Left renal cortex interstitium (tissue), 4 donors: ENCODE measurements at regions not wholly inside any gene's neighbourhood (a gene's known extent, or its start where the extent isn't known, plus 50 kb on each side); places are given as distances from the start of the nearest gene placed in this dataset.

Source experiments
- DNase-seq, 4 donors: peaks; one replicate each; pipeline ENCODE4 v3.0.0-alpha.2; 2013; ENCODE audit warnings: low read depth in 4 of 4, low spot score in 2 of 4, missing footprints in 1 of 4

DNA sequence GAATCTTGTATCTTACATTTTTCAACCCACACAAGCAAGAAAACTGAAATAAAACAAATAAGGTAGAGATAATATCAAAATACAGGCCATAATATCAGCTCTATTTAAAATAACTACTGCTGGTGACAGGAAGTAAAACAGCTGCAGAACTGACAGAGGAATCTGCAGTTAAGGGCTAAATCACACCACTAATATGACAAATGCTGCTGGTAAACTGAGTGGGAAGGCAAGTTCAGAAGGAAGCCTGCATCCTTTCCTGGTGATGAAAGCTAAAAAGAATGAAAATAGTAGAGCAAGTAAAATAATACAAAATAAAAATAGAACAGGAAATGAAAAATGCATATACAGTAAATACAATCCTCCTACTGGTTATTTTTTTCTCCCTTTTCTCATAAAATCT, 1293.7 kb upstream of the C9orf72 start:
- DNase-seq: no peak

DNA sequence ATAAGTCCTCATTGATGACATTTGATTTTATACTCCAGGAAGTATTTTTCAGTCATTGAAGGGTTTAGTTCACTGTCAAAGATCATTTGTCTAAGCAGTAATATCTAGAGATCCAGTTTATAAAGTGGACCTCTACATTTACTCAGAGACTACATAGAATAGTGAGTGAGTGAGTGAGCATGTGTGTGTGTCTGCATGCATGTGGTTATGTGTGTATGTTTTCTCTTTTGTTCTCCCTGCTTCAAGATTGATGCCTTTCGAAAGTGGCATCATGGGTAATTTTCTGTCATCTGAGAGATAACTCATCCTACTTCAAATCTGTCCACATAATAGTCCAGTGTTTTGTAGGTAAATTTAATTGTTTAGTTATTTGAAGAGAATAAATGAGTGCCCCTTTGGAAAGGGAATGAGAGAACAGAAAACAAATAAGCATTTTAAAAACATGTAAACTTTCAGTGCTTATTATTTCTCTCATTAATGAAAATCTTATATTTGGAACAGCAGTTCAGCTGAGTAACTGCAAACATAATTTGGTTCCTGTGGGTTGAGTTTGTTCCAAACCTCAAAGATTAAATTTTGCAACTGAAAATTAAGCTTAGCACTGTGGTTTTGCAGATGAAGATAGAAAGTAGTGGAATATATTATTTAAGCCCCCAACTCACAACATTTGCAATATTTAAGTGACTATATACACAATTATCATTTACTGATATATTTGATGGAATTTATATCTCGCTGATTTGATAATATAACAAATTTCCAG, 1295.1 kb upstream of the C9orf72 start:
- DNase-seq: no peak

DNA sequence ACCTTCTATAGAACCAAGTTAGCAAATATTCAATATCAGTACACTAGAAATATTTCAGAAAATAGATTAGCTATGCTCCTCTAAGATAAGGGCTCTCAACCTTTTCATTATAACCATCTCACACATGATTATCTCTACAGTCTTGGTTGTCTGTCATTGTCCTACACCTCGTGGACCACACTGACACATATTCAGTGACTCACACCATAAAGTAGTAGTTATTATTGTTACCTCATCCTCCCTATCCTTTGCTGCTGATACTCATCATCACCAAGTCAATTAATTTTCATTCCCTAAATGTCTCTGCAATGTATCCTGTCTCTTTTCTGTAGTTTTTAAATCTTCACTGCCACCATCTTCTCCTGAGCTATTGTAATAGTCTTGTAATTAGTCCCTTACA, 1309.2 kb upstream of the C9orf72 start:
- DNase-seq: no peak

DNA sequence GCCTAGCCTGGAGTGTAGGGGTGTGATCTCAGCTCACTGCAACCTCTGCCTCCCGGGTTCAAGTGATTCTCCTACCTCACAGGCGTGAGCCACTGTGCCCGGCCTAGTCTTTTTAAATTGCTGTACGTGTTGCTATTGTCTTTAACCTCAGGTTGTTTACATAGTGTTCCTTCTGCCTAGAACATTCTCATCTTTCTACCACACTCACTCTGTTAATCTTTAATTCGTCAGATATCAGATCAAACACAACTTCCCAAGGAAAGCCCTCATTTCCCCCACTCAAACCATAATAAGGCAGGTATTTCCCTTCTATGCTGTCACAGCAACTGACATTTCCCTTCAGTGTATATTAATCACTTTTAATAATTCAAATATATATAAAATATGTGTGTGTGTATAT, 1310.0 kb upstream of the C9orf72 start:
- DNase-seq: no peak

DNA sequence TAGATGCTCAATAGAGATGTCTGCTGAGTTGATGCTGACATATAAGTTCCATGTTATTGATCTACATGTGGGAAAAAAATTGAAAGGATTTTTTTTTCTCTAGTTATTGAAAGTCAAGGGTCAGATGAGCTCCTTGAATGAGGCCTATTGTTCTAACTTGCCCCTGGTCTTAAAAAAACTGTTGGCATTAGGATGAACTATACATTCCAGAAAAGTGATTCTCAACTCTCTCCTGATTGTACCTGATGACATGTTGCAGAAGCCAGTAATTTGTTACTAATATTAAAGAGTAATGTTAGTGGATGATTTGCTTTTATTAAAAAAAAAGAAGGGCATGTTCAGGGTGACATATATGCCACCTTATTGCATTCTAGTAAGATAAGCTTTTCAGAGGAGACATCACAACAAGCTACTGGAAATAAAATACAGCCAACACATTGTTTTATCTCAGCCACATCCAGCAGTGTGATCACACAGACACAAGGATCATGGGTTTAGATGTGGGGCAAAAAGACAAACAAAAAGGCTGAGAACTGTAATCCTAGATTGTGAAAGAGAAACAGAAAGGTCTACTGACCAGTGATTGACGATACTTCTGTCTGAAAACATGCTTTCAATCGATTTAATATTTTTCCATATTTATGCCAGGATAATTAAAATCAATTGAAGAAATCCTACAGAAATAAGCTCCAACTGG, 1314.1 kb upstream of the C9orf72 start:
- no peak for DNase-seq

DNA sequence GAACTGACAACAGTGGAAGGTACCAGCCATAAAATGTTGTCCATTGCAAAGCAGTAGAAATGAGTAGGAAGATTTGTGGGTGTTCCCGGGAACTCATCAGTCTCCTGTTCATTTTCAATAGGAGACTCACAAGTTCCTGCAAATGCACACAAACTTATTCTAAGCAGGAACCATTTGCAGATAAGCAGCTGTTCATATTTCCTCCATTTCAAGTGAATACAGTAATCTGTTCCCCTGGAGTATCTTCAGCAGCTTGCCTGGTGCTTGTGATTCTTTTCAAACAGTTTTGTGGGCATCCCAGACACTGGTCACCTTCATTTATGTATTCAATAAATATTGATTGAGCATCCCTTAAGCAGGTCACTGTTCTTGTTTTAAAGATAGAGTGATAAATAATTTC, 1315.5 kb upstream of the C9orf72 start:
- no peak for DNase-seq

DNA sequence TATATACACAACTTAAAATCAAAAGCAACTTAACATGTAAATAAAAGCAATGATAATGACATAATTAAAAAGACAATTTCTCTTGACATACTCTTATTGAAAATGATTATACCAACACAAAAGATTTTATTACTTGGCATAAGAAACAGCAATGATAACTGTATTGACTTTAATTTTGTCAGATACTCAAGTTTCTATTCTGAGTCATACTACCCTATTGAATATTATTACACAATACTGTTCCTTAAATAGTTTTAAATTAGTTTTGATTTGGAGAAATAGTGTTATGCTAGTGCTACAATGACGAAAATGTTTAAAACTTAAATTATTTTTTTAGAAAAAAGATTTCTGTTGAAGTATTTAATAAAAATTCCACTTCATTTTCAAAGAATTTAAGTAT, 1319.3 kb upstream of the C9orf72 start:
- DNase-seq: no peak

DNA sequence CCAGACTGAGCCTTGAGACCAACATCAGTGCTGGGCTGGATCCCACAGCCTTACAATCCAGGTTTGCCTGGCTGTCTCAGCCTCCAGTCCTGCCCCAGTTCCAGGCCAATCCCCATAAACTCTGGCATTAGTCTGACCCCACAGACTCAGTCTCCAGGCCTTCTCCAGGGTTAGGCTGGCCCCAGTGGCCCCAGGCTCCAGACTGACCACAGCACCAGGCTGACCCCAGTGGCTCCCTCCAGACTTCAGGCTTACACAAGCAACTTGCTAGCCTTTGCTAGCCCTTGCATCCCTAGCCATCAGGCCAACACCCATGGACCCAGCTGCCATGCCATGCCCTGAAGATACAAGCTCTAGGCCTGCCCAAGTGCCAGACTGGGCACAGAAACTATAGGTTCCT, 1326.0 kb upstream of the C9orf72 start:
- no peak for DNase-seq

DNA sequence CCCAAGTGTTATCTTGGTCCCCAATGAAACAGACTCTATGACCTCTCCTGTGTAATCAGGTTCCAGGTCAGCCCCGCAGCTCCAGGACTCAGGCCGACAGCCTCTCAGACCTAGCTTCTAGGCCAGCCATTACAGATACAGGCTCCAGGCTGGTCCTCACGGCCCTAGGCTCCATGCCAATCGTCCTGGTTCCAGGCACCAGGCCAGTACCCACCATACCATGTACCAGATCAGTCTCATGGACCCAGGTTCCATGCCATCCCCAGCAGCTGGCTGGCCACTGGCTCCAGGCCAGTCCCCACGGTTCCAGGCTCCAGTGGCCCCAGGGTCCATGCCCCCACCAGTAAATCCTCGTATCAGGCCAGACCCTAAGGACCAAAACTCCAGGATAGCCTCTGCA, 1326.6 kb upstream of the C9orf72 start:
- DNase-seq: no peak

DNA sequence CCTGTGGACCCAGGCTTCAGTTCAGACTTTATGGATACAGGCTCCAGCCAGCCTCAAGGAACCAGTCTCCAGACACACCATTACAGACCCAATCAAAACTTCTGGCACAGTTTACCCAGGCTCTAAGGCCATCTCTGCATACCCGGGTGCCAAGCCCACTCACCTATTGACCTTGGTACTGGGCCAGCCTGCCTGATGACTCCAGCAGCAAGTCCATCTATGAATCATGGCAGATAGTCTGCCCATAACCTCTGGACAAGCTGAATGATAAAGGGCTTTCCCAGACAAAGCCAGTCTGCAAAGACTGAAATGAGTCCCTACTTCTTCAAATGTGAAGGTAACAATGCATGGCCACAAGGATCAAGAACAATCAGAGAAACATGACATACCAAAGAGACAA, 1327.1 kb upstream of the C9orf72 start:
- DNase-seq: no peak

DNA sequence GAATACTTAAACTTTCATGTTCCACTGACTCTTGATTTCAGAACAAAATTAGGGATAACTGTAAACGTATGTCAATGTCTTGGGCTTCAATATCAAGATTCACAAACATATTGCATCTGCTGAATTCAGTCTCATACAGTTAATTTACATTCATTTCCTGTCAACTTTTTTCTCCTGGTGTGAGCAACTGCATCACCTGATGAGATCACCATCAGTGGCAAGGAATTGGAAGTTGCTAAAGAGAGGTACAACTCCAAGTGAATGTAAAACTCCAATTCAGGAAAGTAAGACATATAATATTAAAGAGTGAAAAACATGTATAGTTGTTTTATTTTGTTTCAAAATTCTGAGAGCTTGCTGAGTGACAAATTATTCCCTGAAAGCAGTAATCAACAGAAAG, 1336.2 kb upstream of the C9orf72 start:
- DNase-seq: no peak

DNA sequence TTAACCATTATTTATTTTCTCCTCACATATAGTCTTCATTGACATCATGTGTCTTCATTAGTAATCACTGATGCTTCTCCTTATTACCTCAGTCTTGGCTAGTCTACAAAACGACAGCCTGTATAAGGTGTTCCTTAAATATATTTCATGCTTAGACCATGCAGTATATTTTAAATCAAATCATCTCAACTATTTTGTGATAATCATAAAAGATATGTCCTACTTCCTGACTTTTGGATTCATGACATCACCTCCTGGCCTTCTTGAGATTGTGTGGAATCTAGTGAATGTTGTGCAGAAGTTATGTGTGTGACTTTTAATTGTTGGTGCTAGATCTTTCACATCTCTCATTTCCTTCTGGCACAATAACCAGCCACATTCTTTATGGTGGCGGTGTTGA, 1339.3 kb upstream of the C9orf72 start:
- DNase-seq: no peak

DNA sequence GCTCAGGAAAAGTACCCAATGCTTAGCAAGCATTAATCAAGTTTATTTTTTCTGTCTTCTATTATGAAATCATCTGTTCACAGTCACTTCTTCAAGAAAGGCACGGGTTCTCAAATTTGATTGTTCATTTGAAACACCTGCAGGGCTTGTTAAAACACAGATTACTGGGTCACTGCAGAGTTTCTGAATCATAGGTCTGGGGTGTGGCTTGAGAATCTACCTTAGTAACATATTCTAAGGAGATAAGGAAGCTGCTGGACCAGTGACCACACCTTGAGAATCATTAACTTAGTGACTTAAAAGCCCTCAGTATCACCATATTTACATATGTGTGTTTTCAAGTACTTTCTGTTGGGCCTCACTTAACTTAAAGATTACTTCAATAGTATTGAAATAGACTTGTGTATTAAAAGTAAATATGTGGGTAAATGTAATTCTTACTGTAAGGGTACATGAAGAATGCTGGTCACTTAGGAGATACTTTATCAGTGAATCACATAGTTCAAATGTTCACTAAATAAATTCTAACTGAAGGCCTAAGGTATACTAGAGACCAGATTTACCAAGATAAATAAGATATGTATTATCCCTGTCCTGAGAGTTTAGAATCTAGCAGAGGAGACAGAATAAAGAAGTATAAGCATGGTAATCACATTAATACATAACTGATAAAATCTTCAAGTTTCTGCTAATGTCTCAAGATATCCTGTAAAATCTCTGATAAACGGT, 1342.1 kb upstream of the C9orf72 start:
- no peak for DNase-seq

DNA sequence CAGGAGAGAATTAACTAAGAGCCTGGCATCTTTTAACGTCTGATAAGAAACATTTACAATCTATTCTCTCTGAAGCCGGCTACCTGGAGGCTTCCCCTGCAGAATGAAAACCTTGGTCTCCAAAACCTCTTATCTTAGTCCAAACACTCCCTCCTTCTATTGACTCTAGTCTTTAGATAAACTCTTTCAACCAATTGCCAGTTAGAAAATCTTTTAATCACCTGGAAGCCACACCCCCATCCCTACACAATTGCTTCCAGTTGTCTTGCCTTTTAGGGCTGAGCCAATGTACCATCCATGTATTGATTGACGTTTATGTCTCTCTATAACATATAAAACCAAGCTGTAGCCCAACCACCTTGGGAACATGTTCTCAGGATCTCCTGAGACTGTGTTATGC, 1343.1 kb upstream of the C9orf72 start:
- DNase-seq: no peak

DNA sequence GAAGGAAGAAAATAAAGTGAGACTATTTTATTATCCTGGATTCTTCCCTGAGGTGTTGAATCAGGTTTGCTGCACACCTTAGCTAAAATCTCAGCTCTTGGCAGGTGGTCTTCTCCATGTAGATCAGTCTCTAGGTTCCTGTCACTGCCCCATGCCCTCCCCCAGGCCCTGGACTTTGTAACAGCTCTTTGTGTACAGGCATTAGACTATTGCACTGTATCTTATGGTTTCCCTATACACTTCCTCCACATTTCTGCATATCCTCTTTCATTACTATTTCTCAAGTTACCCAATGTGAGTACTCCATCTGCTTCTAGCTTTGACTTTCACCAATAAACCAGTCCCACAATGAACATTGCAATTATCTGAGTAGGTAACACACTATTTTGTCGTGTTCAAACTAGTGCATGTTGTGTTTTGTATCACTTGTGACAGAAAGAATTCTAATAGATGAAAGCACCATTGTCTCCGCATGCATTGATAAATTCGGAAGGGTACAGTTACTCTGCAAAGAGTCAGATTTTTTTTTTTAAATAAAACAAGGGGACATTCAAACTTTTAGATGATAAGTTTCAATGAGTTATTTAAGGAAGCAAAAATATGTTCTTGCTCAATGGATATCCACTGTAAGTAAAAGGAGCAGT, 1348.7 kb upstream of the C9orf72 start:
- DNase-seq: no peak

DNA sequence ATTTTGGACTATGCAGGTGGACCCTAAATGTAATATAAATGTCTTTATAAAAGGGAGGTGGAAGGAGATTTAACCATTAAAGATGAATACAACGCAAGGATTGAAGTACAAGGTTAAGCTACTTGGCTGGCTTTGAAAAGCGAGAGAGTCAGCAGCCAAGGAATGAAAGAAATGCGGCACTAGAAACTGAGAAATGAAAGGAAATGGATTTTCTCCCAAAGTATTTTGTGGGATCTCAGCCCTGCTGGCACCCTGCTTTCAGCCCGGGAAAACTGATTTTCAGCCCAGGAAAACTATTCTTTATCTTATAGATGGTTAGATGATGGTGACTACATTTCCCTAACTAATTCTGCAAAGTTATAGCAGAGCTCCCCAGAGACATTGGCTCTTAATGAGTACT, 1349.6 kb upstream of the C9orf72 start:
- DNase-seq: no peak

DNA sequence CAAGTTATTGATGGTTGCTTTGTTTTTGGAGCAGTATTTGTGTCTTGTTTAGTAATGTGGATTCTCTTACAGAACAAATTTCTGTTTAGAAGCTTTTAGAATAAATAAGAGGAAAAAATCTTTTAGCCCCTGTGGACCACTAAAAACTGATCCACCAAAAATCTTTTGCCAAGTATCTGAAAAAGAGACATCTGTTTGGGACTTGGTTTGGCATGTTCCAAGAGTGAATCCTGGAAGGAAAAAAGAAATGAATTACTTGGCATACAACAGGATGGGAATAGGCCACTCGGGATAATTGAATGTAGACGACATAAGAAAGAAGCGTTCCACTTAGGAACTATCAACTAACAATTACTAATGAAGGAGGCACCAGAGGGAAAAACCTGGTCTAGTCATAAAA, 1350.1 kb upstream of the C9orf72 start:
- DNase-seq: no peak

DNA sequence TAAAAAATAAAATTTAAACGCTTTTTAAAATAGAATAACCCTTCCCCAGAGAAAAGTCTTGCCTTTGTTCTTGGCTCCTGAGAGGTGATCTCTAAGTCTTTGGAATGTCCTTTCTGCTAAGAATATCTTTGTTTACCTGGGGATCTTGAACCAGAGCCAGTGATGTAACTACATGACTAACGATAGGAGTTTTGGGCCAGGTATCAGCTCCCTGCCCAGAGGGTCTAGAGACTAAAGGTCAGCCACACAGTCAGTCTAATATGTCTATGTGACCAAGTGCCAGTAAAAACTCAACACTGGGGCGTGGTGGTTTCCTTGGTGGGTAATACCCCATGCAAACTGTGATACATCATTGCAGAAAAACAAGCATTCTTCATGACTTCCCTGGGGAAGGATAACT, 1351.9 kb upstream of the C9orf72 start:
- DNase-seq: no peak

DNA sequence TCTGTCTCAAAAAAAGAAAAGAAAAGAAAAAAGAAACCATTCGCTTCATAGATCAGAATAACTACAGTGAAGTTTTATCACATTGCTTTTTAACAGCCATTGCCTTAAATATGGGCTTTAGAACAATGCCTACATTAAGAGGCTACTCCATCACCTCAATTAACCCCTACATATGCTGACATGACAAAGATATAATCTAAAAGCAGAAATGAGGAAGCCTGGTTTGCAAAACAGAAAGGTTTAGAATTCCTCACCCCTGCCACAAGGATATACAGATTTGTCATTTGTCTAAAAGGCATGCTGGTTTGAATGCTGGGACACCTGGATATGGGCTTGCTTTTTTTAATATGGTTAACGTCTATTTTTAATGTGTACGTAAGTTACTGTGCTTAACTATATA, 1353.0 kb upstream of the C9orf72 start:
- DNase-seq: no peak

DNA sequence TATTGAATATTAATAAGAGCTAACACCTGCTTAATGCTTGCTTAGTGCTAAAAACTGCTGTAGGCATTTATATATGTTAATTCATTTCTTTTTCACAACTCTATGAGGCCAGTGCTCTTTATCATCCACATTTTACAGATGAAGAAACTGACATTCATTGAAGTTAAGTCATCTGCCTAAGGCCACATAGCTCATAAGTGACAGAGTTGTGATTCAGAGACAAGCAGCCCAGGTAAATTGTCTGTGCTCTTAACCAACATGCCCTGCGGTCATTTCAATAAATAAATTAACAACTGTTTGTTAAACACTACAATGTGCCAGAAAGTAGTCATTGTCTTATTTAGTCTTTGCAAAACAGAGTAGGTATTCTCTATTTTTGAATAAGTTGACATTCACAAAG, 1354.4 kb upstream of the C9orf72 start:
- DNase-seq: no peak

DNA sequence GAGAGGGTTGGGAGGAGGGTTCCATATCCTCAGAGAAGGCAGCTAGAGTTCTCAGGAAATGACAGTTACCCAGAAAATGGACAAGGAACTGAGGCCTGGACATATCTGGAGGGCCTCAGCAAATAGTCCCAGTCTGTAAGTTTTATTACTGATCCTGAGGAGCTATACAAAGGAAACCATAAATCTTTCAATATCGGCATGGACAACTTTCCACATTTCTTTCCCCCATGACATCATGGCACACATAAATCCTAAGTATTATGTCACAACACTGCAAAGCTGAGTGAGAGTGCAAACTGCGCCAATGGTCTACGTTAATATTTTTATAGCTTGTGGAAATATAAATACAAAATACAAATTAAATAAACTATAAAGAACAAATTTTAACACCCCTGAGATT, 1356.2 kb upstream of the C9orf72 start:
- no peak for DNase-seq
